GM12801 (cell line): ENCODE measurements at regions not wholly inside any gene's neighbourhood (a gene's known extent, or its start where the extent isn't known, plus 50 kb on each side); places are given as distances from the start of the nearest gene placed in this dataset.

Source experiments
- TF ChIP-seq, protein P1 (sequence below): IDR thresholded peaks from one replicate; pipeline ENCODE4 v1.5.1; 2011; ENCODE audit warnings: control low read depth; ENCODE audit not compliant: insufficient read length; ENCODE audit errors: extremely low read depth

DNA sequence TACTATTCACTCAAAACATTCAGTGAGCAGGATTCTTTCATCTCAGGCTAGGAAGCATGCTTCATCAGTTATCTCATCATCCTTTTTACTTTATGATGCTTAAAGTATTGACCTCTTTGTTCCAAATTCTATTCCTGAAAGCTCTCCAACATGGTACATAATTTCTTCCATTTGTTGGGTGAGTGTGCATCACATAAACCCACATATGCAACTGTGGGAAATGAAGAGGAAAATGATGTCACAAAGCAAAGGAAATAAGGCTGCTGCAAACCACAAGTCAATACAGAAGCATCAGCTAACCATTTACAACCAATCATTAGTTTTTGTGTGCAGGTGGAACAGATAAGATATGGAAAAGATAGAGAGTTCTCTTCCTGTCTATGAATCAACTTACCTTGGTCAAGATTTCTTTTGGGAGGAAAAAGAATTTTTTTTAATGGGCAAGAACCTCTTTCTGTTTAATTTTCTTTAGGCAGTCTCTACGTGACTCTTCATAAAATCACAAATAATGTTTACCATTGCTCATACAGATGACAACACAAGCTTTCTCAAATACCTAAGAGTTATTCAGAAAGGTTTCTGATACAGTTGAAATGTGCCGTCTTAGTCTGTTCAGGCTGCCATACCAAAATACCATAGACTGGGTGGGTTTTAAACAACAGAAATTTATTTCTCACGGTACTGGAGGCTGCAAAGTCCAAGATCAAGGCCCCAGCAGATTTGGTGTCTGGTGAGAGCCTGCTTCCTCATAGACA, 259.9 kb downstream of the ADGRG6 start:
- TF ChIP-seq, protein P1, sequence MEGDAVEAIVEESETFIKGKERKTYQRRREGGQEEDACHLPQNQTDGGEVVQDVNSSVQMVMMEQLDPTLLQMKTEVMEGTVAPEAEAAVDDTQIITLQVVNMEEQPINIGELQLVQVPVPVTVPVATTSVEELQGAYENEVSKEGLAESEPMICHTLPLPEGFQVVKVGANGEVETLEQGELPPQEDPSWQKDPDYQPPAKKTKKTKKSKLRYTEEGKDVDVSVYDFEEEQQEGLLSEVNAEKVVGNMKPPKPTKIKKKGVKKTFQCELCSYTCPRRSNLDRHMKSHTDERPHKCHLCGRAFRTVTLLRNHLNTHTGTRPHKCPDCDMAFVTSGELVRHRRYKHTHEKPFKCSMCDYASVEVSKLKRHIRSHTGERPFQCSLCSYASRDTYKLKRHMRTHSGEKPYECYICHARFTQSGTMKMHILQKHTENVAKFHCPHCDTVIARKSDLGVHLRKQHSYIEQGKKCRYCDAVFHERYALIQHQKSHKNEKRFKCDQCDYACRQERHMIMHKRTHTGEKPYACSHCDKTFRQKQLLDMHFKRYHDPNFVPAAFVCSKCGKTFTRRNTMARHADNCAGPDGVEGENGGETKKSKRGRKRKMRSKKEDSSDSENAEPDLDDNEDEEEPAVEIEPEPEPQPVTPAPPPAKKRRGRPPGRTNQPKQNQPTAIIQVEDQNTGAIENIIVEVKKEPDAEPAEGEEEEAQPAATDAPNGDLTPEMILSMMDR, result no peak

- TF ChIP-seq, protein P1, result no peak
These were observed 261.1 kb downstream of the ADGRG6 start for GRCh38 chr6:142562865-142563264.

DNA sequence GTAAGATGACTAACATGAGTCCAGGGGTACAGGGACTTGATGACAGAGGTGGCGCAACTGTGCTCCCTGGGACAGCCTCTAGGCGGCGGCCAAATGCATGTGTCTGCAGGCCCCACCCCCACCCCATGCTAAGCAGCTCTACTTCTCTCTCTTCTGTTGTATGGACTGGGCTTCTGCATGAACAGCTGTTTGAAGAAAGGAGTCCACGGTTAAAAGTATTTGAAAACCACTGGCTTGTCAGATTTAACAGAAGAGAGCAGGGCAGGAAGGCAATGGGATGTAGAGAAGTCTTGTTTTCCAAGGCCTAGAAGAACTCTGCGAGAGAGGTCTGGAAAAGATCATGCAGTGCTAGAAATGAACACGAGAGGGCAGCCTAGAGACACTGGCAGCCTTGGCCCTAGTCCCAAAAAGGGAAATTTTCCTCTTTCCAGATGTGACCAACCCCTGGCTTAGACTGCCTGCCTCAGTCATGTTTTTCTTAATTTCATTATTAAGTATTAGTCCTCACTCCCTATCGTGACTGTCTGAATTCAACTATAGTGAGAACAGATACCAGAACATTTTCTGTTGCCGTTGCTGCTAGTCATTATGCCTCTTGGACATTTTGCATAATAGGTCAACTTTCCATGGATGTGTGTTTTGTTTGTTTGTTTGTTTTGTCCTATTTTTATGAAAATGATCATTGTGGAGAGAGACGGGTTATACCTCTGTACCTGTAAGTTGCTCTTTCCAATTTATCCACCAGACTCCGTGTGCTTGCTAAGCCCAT, 265.0 kb downstream of the ADGRG6 start:
- TF ChIP-seq, protein P1, result no peak

DNA sequence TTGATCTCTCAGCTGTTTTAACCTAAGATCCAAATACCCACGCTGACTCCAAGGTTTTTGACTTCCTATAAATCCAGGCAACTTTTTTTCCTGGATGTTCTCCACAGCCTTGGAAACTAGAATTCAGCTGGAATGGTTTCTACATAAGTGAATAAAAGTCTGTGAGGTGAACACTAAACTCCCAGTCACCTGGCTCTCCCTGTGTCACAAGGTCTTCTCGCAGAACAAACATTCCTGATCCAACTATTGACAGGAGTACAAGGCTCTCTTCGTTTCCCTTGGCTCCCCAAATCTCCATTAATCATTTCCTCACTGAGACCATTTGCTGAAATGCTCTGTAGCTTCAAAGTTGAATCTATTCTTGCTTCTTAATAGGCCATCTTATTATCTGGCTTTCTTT, 265.7 kb downstream of the ADGRG6 start:
- TF ChIP-seq, protein P1, result no peak

DNA sequence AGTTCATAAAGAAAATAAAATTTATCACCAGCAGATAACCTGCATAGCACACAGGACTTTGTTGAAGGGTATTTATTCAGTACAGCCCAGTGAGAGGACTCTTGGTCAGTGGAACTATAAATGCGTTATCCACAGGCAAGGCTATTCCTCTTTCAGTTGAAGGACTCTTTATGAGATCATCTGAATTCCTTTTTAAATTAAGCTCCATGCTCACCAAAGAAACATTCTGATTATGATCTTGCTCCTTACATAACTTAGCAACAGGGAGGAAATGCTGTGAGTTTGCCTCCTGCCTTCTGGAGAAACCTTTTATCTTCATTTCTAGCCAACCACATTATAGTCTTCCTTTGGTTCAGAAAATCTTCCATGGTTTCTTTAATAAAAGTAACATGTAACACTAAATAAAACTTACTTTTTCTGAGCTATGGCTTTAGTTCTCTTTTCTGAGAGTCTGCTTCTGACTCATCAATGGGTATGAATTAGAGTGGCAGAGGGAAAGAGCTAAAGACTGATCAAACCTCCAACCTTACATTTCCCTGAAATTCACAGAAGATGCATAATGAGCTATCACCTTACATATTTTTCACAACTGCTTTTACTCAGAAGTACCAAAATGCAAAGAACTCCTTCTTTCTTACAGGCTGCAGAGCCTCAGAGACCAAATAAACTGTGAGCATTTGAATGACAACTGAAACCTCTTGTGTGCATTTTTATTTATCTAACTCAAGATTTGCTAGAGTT, 267.2 kb downstream of the ADGRG6 start:
- TF ChIP-seq, protein P1, result no peak

DNA sequence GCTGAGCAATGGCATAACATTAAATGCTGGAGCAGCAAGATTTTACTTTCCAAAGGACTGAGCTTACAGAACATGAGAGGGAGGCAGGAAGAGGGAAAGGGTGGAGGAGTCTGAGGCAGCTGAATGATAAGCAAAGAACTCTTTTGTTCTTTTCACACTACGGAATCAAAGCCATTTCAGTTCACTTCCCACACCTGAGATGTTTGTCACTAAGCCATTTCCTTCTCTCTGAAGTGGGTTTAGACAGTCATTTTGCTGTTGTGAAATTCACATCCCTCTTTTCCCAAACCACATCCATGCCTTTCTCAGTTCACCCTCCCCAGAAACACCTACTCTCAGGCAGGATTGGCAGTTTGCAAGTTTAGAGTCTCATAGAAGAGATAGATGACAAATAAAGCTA, 267.9 kb downstream of the ADGRG6 start:
- TF ChIP-seq, protein P1, result no peak

DNA sequence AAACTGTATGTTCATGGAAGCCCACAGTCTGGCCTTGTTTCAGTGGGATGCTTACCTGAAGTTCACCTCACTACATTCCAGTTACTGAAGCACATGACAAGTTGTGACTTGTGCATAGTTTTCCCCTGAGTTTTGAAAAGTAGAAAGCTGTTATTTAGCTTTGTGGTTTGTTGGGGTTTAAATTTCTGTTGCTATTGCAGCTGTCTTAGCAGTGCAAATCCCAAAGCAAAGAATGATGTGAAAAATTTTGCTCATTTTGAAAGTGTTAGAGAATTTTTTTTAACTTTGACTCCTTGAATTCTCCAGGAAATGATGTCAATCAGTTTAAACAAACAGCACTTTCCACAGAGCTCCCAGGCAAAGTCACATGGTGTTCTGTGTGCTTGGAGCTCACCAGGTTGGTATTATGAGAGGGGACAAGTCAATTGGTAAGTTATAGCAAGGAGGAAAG, 268.4 kb downstream of the ADGRG6 start:
- TF ChIP-seq, protein P1, result no peak
